ENCODE measurements at regions not wholly inside any gene's neighbourhood (a gene's known extent, or its start where the extent isn't known, plus 50 kb on each side); places are given as distances from the start of the nearest gene placed in this dataset.

- peaks cover 0 to 10% (median 3%) of the 10 kb centered on the region in 4 donors for H3K9me3 ChIP-seq (ENCODE audit: control insufficient read depth in 4 of 4, low read length in 3 of 4)
- no peaks in the 10 kb centered on the region for H3K4me1 ChIP-seq (ENCODE audit: control insufficient read depth in 4 of 4, insufficient read depth in 4 of 4, low read length in 3 of 4)
- no peak overlapping the region for H3K9ac ChIP-seq (ENCODE audit: low read depth in 1 of 2, low read length in 2 of 2)
- 87% methylated on average over 8 of the region's 8 CpGs for WGBS
- H3K4me3 ChIP-seq (ENCODE audit: low read depth in 1 of 3, low read length in 3 of 3): no peak overlapping the region
- H3K27ac ChIP-seq (ENCODE audit: low read depth in 1 of 2, low read length in 2 of 2): no peak overlapping the region
- peaks cover 0 to 5% (median 0%) of the 10 kb centered on the region in 4 donors for H3K27me3 ChIP-seq (ENCODE audit: control insufficient read depth in 4 of 4, insufficient read depth in 4 of 4, low read length in 3 of 4)
- H3K36me3 ChIP-seq (ENCODE audit: control insufficient read depth in 4 of 4, insufficient read depth in 3 of 4, low read depth in 1 of 4, low read length in 3 of 4): no peaks in the 10 kb centered on the region
- TF ChIP-seq MAX (IDR thresholded peaks at IDR 0.05) (no peak), CTCF (IDR thresholded peaks at IDR 0.05; ENCODE audit: low read depth, low read length, missing input control) (no peak), FOXA2 (IDR thresholded peaks at IDR 0.05) (no peak), EGR1 (IDR thresholded peaks at IDR 0.05; ENCODE audit: low read depth in 2 of 2) (no peak), JUND (IDR thresholded peaks at IDR 0.05) (no peak), YY1 (IDR thresholded peaks at IDR 0.05) (no peak), ZBTB33 (IDR thresholded peaks at IDR 0.05) (no peak), RAD21 (IDR thresholded peaks at IDR 0.05) (no peak), REST (IDR thresholded peaks at IDR 0.05) (no peak), GABPA (IDR thresholded peaks at IDR 0.05 in 1 of 2, conservative IDR thresholded peaks at IDR 0.05 in 1 of 2) (no peak)
- DNase-seq (ENCODE audit: low spot score): no peak
Measured at GRCh38 chr10:128398118-128398517, 271.9 kb upstream of the MKI67 start.

- TF ChIP-seq FOXA2 (IDR thresholded peaks at IDR 0.05) (no peak), CTCF (IDR thresholded peaks at IDR 0.05; ENCODE audit: low read depth, low read length, missing input control) (no peak), FOXA1 (IDR thresholded peaks at IDR 0.05) (no peak), NR2F2 (IDR thresholded peaks at IDR 0.05) (no peak), MAX (IDR thresholded peaks at IDR 0.05) (no peak), GABPA (IDR thresholded peaks at IDR 0.05 in 1 of 2, conservative IDR thresholded peaks at IDR 0.05 in 1 of 2) (no peak), RAD21 (IDR thresholded peaks at IDR 0.05) (no peak), ATF3 (IDR thresholded peaks at IDR 0.05) (no peak), EGR1 (IDR thresholded peaks at IDR 0.05; ENCODE audit: low read depth in 2 of 2) (no peak), TAF1 (conservative IDR thresholded peaks at IDR 0.05) (no peak), SP1 (IDR thresholded peaks at IDR 0.05) (no peak), JUND (IDR thresholded peaks at IDR 0.05) (no peak), HNF4A (conservative IDR thresholded peaks at IDR 0.05) (no peak), HNF4G (IDR thresholded peaks at IDR 0.05) (no peak), REST (IDR thresholded peaks at IDR 0.05) (no peak), RXRA (IDR thresholded peaks at IDR 0.05) (no peak)
- 83% methylated on average over 1 of the region's 1 CpG for WGBS
- Histone ChIP-seq H3K36me3 (ENCODE audit: control insufficient read depth in 4 of 4, insufficient read depth in 3 of 4, low read depth in 1 of 4, low read length in 3 of 4) (no peaks in the 10 kb centered on the region), H3K4me3 (ENCODE audit: low read depth in 1 of 3, low read length in 3 of 3) (no peak overlapping the region), H3K9ac (ENCODE audit: low read depth in 1 of 2, low read length in 2 of 2) (no peak overlapping the region), H3K27ac (ENCODE audit: low read depth in 1 of 2, low read length in 2 of 2) (no peak overlapping the region), H3K4me1 (ENCODE audit: control insufficient read depth in 4 of 4, insufficient read depth in 4 of 4, low read length in 3 of 4) (no peaks in the 10 kb centered on the region), H3K27me3 (ENCODE audit: control insufficient read depth in 4 of 4, insufficient read depth in 4 of 4, low read length in 3 of 4) (no peaks in the 10 kb centered on the region), H3K9me3 (ENCODE audit: control insufficient read depth in 4 of 4, low read length in 3 of 4) (peaks cover 0 to 10% (median 3%) of the 10 kb centered on the region in 4 donors)
- no peak for DNase-seq (ENCODE audit: low spot score)
Measured at GRCh38 chr10:128398999-128399398, 272.8 kb upstream of the MKI67 start.

Measured in liver (tissue), 8 donors.